Esophagus squamous epithelium (tissue), 4 donors: ENCODE measurements at regions not wholly inside any gene's neighbourhood (a gene's known extent, or its start where the extent isn't known, plus 50 kb on each side); places are given as distances from the start of the nearest gene placed in this dataset.

Experiments
- CTCF ChIP-seq, 6 experiments: fragments of 450-650 bp in 4 of 6; fragments of 200-600 bp in 2 of 6; sonication (generic) in 2 of 6; IDR thresholded peaks; one replicate each; pipeline ENCODE4 v1.5.1; 2016 to 2019; ENCODE audit warnings: antibody characterized with exemption in 6 of 6, mild to moderate bottlenecking in 4 of 6, moderate library complexity in 4 of 6
- POLR2A ChIP-seq, 4 donors: fragments of 450-650 bp; IDR thresholded peaks; one replicate each; pipeline ENCODE4 v1.6.1; 2017; ENCODE audit warnings: antibody characterized with exemption in 4 of 4, mild to moderate bottlenecking in 4 of 4, moderate library complexity in 3 of 4

- TF ChIP-seq CTCF (IDR thresholded peaks at IDR 0.05) (no peak), POLR2A (IDR thresholded peaks at IDR 0.05) (no peak)
Measured at GRCh38 chr4:103904123-103904522, 184.3 kb upstream of the TACR3 start.
